Mesendoderm (in vitro differentiated cells): ENCODE measurements at regions not wholly inside any gene's neighbourhood (a gene's known extent, or its start where the extent isn't known, plus 50 kb on each side); places are given as distances from the start of the nearest gene placed in this dataset.

Experiments
- DNase-seq: peaks from one replicate; pipeline ENCODE4 v3.0.0; 2013
- H2AK5ac ChIP-seq: 2 replicates; pipeline ENCODE4 v1.6.1; 2013; ENCODE audit warnings: low read length, inconsistent platforms
- H2BK120ac ChIP-seq: 2 replicates; pipeline ENCODE4 v1.6.1; 2013; ENCODE audit warnings: low read depth, mild to moderate bottlenecking, low read length, moderate library complexity, mixed read lengths
- H2BK15ac ChIP-seq: replicated peaks from 2 replicates; pipeline ENCODE4 v1.6.1; 2013; ENCODE audit warnings: low read depth, mild to moderate bottlenecking, moderate library complexity
- H2BK5ac ChIP-seq: 2 replicates; pipeline ENCODE4 v1.6.1; 2013; ENCODE audit warnings: low read length, inconsistent platforms
- H3K18ac ChIP-seq: 2 replicates; pipeline ENCODE4 v1.6.1; 2013; ENCODE audit warnings: mild to moderate bottlenecking, low read length, mixed read lengths
- H3K23ac ChIP-seq: one replicate; pipeline ENCODE4 v1.6.1; 2013; ENCODE audit warnings: low read length
- H3K27ac ChIP-seq: 2 replicates; pipeline ENCODE4 v1.5.1; 2013; ENCODE audit warnings: low read depth, mild to moderate bottlenecking, inconsistent platforms, low read length, moderate library complexity
- H3K27me3 ChIP-seq: 2 replicates; pipeline ENCODE4 v1.6.1; 2013; ENCODE audit warnings: low read length, control low read depth, mild to moderate bottlenecking, inconsistent platforms; ENCODE audit not compliant: insufficient read depth, poor library complexity
- H3K36me3 ChIP-seq: 2 replicates; pipeline ENCODE4 v1.6.1; 2013; ENCODE audit warnings: low read length, inconsistent platforms; ENCODE audit not compliant: control insufficient read depth, insufficient read depth
- H3K4ac ChIP-seq: one replicate; pipeline ENCODE4 v1.6.1; 2013; ENCODE audit warnings: low read depth, mild to moderate bottlenecking, low read length, moderate library complexity
- H3K4me1 ChIP-seq: 2 replicates; pipeline ENCODE4 v1.6.1; 2013; ENCODE audit warnings: low read depth, low read length, inconsistent platforms; ENCODE audit not compliant: control insufficient read depth
- H3K4me2 ChIP-seq: 2 replicates; pipeline ENCODE4 v1.6.1; 2013; ENCODE audit warnings: low read length
- H3K4me3 ChIP-seq: 2 replicates; pipeline ENCODE4 v1.5.1; 2013; ENCODE audit warnings: mild to moderate bottlenecking, low read length
- H3K56ac ChIP-seq: one replicate; pipeline ENCODE4 v1.6.1; 2013; ENCODE audit warnings: low read length
- H3K79me1 ChIP-seq: 2 replicates; pipeline ENCODE4 v1.6.1; 2013; ENCODE audit warnings: low read length, inconsistent platforms
- H3K79me2 ChIP-seq: 2 replicates; pipeline ENCODE4 v1.6.1; 2013; ENCODE audit warnings: mild to moderate bottlenecking, low read length; ENCODE audit not compliant: control insufficient read depth, insufficient read depth
- H3K9ac ChIP-seq: 2 replicates; pipeline ENCODE4 v1.6.1; 2013; ENCODE audit warnings: low read length, inconsistent platforms
- H4K5ac ChIP-seq: one replicate; pipeline ENCODE4 v1.6.1; 2013; ENCODE audit warnings: low read length
- H4K8ac ChIP-seq: one replicate; pipeline ENCODE4 v1.6.1; 2013; ENCODE audit warnings: low read depth, mild to moderate bottlenecking, control low read depth, low read length, moderate library complexity
- WGBS: extraction: QIAGEN DNeasy Blood & Tissue Kit; methylation state at CpG from one replicate; pipeline ENCODE4 v1.1.7; 2013; ENCODE audit warnings: low lambda C conversion rate, missing lambda C conversion rate; ENCODE audit not compliant: insufficient coverage; ENCODE audit errors: extremely low coverage; 5-methylcytosine and 5-hydroxymethylcytosine counted together

- Histone ChIP-seq H4K5ac (no peak overlapping the region), H2BK120ac (no peak overlapping the region), H3K9ac (no peak overlapping the region), H3K4me1 (no peaks in the 10 kb centered on the region), H3K79me1 (no peaks in the 10 kb centered on the region), H3K56ac (no peak overlapping the region), H3K4ac (no peak overlapping the region), H4K8ac (no peak overlapping the region), H3K79me2 (no peaks in the 10 kb centered on the region), H3K4me2 (no peak overlapping the region), H3K27me3 (no peaks in the 10 kb centered on the region), H3K36me3 (no peaks in the 10 kb centered on the region), H2BK15ac (no peak overlapping the region), H3K23ac (no peak overlapping the region), H2BK5ac (no peak overlapping the region), H3K4me3 (no peak overlapping the region), H3K18ac (no peak overlapping the region), H2AK5ac (no peak overlapping the region), H3K27ac (no peak overlapping the region)
- DNase-seq, result no peak
- WGBS, result no CpG with 5 or more reads among the region's 6 CpGs
Measured at GRCh38 chr16:48852458-48852857, 242.5 kb upstream of the N4BP1 start.

- no peak overlapping the region for H2BK5ac ChIP-seq
- no peak overlapping the region for H3K56ac ChIP-seq
- H3K4me1 ChIP-seq, result no peaks in the 10 kb centered on the region
- no peak overlapping the region for H2BK120ac ChIP-seq
- no peaks in the 10 kb centered on the region for H3K79me2 ChIP-seq
- no peak overlapping the region for H3K4me3 ChIP-seq
- H2BK15ac ChIP-seq, result no peak overlapping the region
- no peak overlapping the region for H3K4ac ChIP-seq
- H3K18ac ChIP-seq, result no peak overlapping the region
- H3K4me2 ChIP-seq, result no peak overlapping the region
- H3K23ac ChIP-seq, result no peak overlapping the region
- DNase-seq, result no peak
- no peak overlapping the region for H2AK5ac ChIP-seq
- no peak overlapping the region for H3K27ac ChIP-seq
- no peak overlapping the region for H4K5ac ChIP-seq
- no peak overlapping the region for H3K9ac ChIP-seq
- no peaks in the 10 kb centered on the region for H3K36me3 ChIP-seq
- no peak overlapping the region for H4K8ac ChIP-seq
- H3K27me3 ChIP-seq, result no peaks in the 10 kb centered on the region
- no CpG with 5 or more reads among the region's 7 CpGs for WGBS
- H3K79me1 ChIP-seq, result no peaks in the 10 kb centered on the region
Measured at GRCh38 chr16:48850097-48850770, 240.3 kb upstream of the N4BP1 start.

DNA sequence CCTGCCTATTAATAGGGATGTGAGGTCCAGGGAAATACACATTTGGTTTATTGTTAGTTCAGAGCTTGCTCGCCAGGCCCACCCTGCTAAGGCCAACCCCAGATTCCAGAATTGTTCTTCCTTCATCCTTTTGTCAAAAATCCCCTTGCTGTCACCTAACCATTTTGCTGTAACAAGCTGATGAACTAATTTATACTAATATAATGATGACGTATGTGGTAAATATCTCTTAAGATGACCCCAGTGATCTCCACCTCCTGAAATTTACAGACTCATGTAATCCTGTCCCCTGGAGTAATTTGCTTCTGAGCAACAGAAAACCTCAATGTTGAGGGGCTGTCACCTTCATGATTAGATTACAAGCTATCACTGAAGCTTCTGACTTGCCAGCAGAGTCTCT, 236.3 kb upstream of the N4BP1 start:
- no peaks in the 10 kb centered on the region for H3K4me1 ChIP-seq
- no peaks in the 10 kb centered on the region for H3K36me3 ChIP-seq
- H2BK15ac ChIP-seq, result no peak overlapping the region
- WGBS, result no CpG with 5 or more reads among the region's 2 CpGs
- H3K56ac ChIP-seq, result no peak overlapping the region
- H3K23ac ChIP-seq, result no peak overlapping the region
- no peak for DNase-seq
- H2AK5ac ChIP-seq, result no peak overlapping the region
- no peak overlapping the region for H2BK5ac ChIP-seq
- no peak overlapping the region for H2BK120ac ChIP-seq
- H3K9ac ChIP-seq, result no peak overlapping the region
- no peak overlapping the region for H4K8ac ChIP-seq
- no peaks in the 10 kb centered on the region for H3K79me2 ChIP-seq
- H3K4ac ChIP-seq, result no peak overlapping the region
- H3K79me1 ChIP-seq, result no peaks in the 10 kb centered on the region
- no peak overlapping the region for H3K4me2 ChIP-seq
- H3K18ac ChIP-seq, result no peak overlapping the region
- no peak overlapping the region for H4K5ac ChIP-seq
- H3K27me3 ChIP-seq, result no peaks in the 10 kb centered on the region
- no peak overlapping the region for H3K4me3 ChIP-seq
- no peak overlapping the region for H3K27ac ChIP-seq

GRCh38 chr16:48845261-48845660, 235.3 kb upstream of the N4BP1 start:
- H3K36me3 ChIP-seq, result no peaks in the 10 kb centered on the region
- no peak overlapping the region for H3K27ac ChIP-seq
- H4K5ac ChIP-seq, result no peak overlapping the region
- no peak overlapping the region for H3K4me2 ChIP-seq
- no peak overlapping the region for H3K18ac ChIP-seq
- H3K56ac ChIP-seq, result no peak overlapping the region
- H3K4me1 ChIP-seq, result no peaks in the 10 kb centered on the region
- no peak overlapping the region for H2BK5ac ChIP-seq
- H3K4me3 ChIP-seq, result no peak overlapping the region
- no peaks in the 10 kb centered on the region for H3K79me2 ChIP-seq
- H3K9ac ChIP-seq, result no peak overlapping the region
- no peak overlapping the region for H4K8ac ChIP-seq
- no peak overlapping the region for H3K4ac ChIP-seq
- no peak for DNase-seq
- no peaks in the 10 kb centered on the region for H3K27me3 ChIP-seq
- no peak overlapping the region for H2BK15ac ChIP-seq
- H2AK5ac ChIP-seq, result no peak overlapping the region
- no CpG with 5 or more reads among the region's 2 CpGs for WGBS
- H3K23ac ChIP-seq, result no peak overlapping the region
- no peaks in the 10 kb centered on the region for H3K79me1 ChIP-seq
- no peak overlapping the region for H2BK120ac ChIP-seq

- Histone ChIP-seq H3K27me3 (no peaks in the 10 kb centered on the region), H3K18ac (no peak overlapping the region), H3K4me2 (no peak overlapping the region), H2BK15ac (no peak overlapping the region), H3K79me2 (no peaks in the 10 kb centered on the region), H3K4me1 (peaks cover 1% of the 10 kb centered on the region), H2BK5ac (no peak overlapping the region), H3K79me1 (no peaks in the 10 kb centered on the region), H4K8ac (no peak overlapping the region), H3K4me3 (no peak overlapping the region), H3K4ac (no peak overlapping the region), H3K36me3 (no peaks in the 10 kb centered on the region), H3K56ac (no peak overlapping the region), H4K5ac (no peak overlapping the region), H2AK5ac (no peak overlapping the region), H3K27ac (no peak overlapping the region), H3K23ac (no peak overlapping the region), H3K9ac (no peak overlapping the region), H2BK120ac (no peak overlapping the region)
- no CpG with 5 or more reads among the region's 1 CpG for WGBS
- DNase-seq, result no peak
Measured at GRCh38 chr16:48838349-48838748, 228.4 kb upstream of the N4BP1 start.

DNA sequence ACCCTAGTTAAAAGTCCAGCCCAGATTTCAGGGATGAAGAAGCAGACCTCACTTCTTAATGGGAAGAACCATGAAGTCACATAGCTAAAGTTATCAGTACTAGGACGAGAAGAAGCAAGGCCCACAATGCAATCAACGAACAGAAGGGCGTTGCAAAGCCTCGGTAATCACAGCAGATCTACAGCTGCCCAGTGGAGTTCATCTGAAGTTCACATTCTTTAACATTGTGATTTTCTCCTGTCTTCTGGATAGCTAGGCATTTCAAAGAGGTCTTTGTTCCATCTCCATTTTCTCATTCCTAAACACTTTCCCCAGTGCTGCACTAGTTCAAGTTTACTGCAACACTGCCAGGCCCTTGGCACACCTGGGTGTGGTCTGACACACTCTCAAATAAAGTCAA, 226.7 kb upstream of the N4BP1 start:
- no CpG with 5 or more reads among the region's 4 CpGs for whole genome bisulfite sequencing
- Histone ChIP-seq H4K8ac (no peak overlapping the region), H3K79me2 (no peaks in the 10 kb centered on the region)

More for the DNA sequence above, 226.7 kb upstream of the N4BP1 start:
- no peak overlapping the region for H3K27ac ChIP-seq
- H2AK5ac ChIP-seq, result no peak overlapping the region
- no peak overlapping the region for H4K5ac ChIP-seq
- no peak overlapping the region for H3K23ac ChIP-seq
- no peak for DNase-seq
- no peak overlapping the region for H2BK5ac ChIP-seq
- peaks cover 1% of the 10 kb centered on the region for H3K4me1 ChIP-seq
- H3K56ac ChIP-seq, result no peak overlapping the region
- H3K4me2 ChIP-seq, result no peak overlapping the region
- no peaks in the 10 kb centered on the region for H3K36me3 ChIP-seq
- no peak overlapping the region for H3K18ac ChIP-seq
- H3K4me3 ChIP-seq, result no peak overlapping the region
- no peaks in the 10 kb centered on the region for H3K27me3 ChIP-seq
- H3K9ac ChIP-seq, result no peak overlapping the region
- H2BK120ac ChIP-seq, result no peak overlapping the region
- H3K79me1 ChIP-seq, result no peaks in the 10 kb centered on the region
- H3K4ac ChIP-seq, result no peak overlapping the region
- H2BK15ac ChIP-seq, result no peak overlapping the region
